HG03571 (cell line): ENCODE measurements at regions not wholly inside any gene's neighbourhood (a gene's known extent, or its start where the extent isn't known, plus 50 kb on each side); places are given as distances from the start of the nearest gene placed in this dataset.
"Not testable (repeated sequence)": the region's sequence is repeated elsewhere in the genome, so short reads cannot be mapped to it uniquely, and the experiment has no call there.

Source experiments
- ATAC-seq: cut with Tn5 transposase; IDR thresholded peaks from one replicate; pipeline ENCODE4 v1.9.1; 2021; ENCODE audit not compliant: unreplicated experiment

DNA sequence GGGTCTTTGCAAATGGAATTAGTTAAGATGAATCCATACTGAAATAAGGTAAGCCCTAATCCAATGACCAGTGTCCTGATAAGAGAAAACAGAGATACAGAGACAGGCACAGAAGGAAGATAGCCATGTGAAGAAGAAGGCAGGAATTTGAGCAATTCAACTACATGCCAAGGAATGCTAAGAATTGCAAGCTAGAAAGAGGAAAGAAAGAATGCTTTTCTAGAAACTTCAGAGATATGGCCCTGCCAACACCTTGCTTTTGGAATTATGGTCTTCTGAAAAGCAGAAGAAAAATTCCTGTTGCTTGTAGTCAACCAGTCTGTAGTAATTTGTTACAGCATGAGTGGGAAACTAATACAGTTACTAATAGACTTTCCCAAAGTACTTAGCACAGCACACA is 111.3 kb downstream of the SLC17A6 start:
- no peak for ATAC-seq

DNA sequence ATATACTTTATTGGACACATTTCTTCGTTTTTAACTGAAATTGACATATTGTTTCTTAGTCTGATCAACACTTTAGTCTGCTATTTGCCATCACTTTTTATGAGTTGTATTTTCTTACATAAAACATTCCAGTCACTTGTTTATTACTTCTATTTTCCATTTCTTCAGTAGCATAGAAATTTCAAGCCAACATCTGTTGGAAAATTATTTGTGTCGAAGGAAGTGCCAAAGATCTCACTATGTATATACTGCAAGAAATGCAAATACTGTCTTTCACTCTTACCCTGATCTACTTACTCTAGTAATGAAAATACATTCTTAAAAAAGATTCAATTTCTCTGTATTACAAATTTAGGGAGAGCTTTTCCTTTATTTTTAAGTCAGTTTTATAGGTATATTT is 105.9 kb downstream of the SLC17A6 start:
- no peak for ATAC-seq

- no peak for ATAC-seq
Observed at GRCh38 chr11:22441831-22442230, 103.7 kb downstream of the SLC17A6 start.

DNA sequence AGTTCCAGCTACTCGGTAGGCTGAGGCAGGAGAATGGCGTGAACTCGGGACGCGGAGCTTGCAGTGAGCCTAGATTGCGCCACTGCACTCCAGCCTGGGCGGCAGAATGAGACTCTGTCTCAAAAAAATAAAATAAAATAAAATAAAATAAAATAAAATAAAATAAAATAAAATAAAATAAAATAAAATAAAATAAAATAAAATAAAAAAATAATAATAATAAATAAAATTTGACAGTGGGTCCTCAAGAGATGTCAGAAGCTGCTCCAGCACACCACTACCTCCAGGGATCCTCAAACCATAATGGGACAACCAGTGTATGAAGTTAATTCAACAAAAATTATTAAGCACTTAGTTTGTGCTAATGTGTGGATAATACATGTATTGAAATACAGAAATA is 97.4 kb downstream of the SLC17A6 start:
- ATAC-seq = not testable (repeated sequence)

DNA sequence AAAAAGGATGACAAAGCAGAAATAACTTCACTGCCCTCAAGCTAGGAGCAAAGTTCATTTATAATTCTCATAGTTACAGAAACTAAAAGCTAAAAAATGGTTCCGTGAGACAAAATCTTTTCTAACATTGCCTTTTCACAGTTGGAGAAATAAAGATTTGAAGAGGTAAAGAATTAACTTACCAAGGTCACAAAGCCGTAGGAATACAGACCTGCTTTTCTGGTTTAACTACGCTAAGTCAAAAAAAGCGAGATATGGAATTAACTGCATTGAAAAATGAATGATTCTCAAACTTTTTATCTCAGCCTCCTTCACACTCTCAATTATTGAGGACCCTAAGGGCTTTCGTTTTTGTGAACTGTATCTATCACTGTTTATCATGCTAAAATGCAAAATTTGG is 95.3 kb downstream of the SLC17A6 start:
- no peak for ATAC-seq

GRCh38 chr11:22433094-22433455 is 94.9 kb downstream of the SLC17A6 start:
- no peak for ATAC-seq

DNA sequence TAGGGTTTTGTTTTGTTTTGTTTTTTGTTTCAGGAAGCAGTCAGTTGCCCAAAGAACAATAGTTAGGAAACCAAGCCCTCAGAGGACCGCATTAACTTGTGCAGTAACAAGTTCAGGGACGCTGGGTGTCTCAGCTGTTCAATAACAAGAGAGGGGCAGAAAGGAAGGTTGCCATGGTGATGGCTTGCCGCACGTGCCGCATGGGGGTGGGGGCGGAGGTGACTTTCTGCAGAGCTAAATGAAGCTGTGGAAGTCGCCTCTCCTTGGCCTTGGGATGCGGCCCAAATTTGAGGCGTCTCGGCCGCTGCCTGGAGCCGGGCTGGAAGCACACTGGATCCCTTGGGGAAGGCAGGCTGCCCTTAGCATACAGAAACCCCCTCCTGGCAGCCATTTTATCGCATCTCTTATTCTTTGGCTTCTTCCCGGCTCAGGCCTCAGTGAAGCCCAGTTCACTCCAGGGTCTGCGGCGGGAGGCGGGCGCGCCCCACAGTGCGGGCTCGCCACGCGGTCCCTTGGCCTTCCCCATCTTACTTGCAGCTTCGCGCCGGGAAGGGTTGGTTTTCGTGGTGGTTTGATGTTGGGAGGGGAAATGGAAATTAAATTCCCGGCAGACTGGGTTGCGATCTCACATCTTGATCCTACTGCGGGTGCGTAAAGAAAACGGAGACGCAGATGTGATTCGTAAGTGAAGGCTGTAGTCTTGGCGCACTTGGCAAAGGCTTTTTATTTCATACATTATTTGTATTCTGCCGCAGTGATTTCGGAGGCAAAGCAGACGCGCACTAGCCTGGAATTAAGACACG is 94.3 kb downstream of the SLC17A6 start:
- no peak for ATAC-seq

- no peak for ATAC-seq
Observed at GRCh38 chr11:22431106-22431505, 92.9 kb downstream of the SLC17A6 start.

- ATAC-seq = no peak
Observed at GRCh38 chr11:22430639-22431038, 92.5 kb downstream of the SLC17A6 start.

DNA sequence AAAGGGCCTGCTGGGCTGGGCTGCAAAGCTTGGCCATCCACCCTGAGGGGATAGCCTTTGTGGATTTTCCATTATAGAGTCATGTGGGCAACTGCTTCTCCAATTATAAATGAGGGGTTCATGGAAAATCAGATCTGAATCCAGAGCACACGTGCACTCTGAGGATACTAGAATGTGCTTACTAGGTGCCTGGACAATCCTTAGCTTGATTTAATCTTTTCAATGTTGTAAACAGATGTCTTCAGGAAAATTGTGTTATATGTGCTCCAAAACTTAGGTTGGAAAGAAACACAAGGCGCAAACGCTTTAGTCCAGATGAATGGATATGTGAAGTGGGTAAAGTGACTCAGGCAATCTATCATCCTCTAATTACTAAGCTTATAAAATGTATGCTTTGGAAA is 92.0 kb downstream of the SLC17A6 start:
- ATAC-seq = no peak
